HL-60 (cell line): ENCODE measurements at regions not wholly inside any gene's neighbourhood (a gene's known extent, or its start where the extent isn't known, plus 50 kb on each side); places are given as distances from the start of the nearest gene placed in this dataset.
"Not testable (repeated sequence)": the region's sequence is repeated elsewhere in the genome, so short reads cannot be mapped to it uniquely, and the experiment has no call there.

Source experiments
- CTCF ChIP-seq: IDR thresholded peaks from one replicate; pipeline ENCODE4 v1.5.1; 2011; ENCODE audit warnings: low read length, control low read depth, inconsistent platforms; ENCODE audit not compliant: insufficient read depth
- REST ChIP-seq: IDR thresholded peaks from 2 replicates; pipeline ENCODE4 v1.6.1; 2012; ENCODE audit warnings: low read depth; ENCODE audit not compliant: insufficient replicate concordance

GRCh38 chr9:62679020-62679419 lies 1489.2 kb downstream of the SPATA31A7 start:
- TF ChIP-seq REST, CTCF: not testable (repeated sequence)
